HG03439 (cell line): ENCODE measurements at regions not wholly inside any gene's neighbourhood (a gene's known extent, or its start where the extent isn't known, plus 50 kb on each side); places are given as distances from the start of the nearest gene placed in this dataset.

ENCODE experiments used
- ATAC-seq: cut with Tn5 transposase; IDR thresholded peaks from one replicate; pipeline ENCODE4 v1.9.1; 2021; ENCODE audit warnings: mild to moderate bottlenecking, moderate library complexity; ENCODE audit not compliant: unreplicated experiment

DNA sequence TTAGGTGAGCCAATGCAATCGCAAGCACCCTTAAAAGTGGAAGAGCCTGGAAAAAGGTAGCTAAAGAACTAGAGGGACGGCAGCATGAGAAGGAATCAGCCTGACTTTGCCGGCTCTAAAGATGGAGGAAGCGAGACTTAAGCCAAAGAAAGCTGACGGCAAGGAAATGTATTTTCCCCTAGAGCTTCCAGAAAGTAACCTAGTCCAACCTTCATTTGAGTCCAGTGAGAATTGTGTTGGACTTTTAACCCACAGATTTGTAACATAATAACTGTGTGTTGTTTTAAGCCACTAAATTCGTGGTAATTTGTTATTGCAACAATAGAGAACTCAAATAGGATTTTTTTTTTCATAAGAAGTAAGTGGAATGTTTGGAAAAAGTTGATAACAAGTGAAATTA is 212.7 kb upstream of the C1QTNF7 start:
- ATAC-seq: no peak

DNA sequence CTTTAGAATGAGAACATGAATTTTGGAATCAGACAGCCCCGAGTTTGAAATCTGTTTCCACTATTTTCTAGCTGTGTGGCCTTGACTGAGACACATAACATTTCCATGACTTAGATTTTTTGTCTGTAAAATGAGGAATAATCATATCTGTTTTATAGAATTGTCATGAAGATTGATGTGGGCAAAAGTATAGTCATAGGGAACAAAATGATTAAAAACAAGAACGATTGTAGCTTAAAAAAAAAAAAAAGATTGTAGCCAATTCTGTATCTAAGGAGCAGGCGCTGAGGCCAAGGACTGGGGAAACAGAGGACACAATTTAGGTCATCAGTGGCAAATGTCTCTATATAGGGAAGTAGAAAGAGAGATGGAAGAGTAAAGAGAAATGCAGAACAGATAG is 201.6 kb upstream of the C1QTNF7 start:
- no peak for ATAC-seq

GRCh38 chr4:15231265-15232091 is 196.4 kb upstream of the C1QTNF7 start:
- ATAC-seq: peak; percentile 90

DNA sequence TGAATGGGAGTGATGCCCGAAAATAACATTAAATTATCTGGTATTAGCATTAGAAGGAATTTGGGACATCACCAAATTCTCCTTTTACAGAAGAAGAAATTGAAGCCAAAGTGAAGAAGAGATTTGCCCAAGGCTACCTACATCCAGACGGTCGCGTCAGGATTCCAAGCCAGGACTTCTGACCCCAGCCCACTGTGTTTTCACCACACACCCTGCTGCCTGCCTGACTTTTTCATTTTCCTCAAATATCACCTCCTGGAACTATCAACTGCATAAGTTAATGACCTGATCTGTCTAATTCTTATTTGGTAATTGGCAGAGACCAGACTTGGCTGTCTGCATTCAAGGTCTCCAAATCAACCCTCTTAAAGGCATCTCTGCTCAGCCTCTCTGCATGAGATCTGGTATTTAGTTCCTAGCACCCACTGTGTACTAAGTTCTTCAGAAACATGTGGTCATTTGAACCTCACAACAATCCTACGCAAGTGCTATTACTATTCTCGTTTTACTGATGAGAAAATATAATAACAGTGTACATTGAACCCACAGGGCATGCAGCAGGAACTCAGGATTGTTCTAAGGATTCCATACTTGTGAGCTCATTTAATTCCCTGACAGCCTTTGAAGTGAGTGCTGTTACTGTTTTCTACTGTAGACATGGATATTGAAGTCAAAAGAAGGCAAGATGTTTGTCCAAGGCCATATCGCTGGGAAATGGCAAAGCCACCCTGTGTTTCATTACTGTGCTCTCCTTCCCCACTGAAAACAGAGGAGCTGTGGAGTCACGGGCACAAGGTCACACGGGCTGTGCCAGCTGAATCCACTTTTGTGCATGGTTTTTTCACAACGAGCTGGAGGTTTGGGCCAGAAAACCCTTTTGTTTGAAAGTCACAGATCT is 195.2 kb upstream of the C1QTNF7 start:
- ATAC-seq: no peak

DNA sequence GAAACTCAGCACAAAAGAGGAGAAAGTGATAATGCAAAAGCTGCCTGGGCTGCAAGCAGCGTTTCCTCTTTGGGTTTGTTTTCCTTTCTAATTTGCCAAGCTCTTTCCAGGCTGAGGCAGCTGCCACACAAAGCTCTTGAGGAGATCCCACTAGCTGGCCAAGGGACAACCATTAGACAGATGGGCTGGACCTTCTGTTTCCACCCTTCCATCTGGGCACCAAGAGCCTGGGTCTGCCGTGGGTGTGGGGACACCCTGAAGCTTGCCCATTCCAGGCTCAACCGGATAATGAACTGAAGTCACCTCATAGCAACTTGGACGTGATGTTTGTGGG is 194.6 kb upstream of the C1QTNF7 start:
- ATAC-seq: no peak

DNA sequence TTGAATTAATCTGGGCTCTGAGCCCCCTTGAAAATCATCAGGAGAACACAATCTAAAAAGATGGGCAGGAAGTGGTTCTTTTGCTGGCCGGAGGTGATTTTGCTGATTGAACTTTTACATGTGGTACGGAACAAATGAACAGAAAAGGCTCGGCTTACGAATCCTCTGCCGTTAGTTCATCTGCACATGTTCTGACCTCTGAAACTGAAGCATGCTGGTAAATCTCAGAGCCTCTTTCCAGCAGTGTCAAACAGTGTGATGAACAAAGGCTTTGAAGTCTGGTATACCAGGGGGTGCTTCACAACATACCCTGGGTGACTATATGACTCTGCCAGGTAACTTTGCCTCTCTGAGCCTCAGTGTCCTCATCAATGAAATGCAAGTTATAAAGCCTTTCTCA is 194.2 kb upstream of the C1QTNF7 start:
- ATAC-seq: no peak

- ATAC-seq: no peak
Measured at GRCh38 chr4:15234116-15234855, 193.5 kb upstream of the C1QTNF7 start.

- ATAC-seq: no peak
Measured at GRCh38 chr4:15234856-15235126, 193.0 kb upstream of the C1QTNF7 start.

- ATAC-seq: no peak
Measured at GRCh38 chr4:15235135-15235534, 192.7 kb upstream of the C1QTNF7 start.

DNA sequence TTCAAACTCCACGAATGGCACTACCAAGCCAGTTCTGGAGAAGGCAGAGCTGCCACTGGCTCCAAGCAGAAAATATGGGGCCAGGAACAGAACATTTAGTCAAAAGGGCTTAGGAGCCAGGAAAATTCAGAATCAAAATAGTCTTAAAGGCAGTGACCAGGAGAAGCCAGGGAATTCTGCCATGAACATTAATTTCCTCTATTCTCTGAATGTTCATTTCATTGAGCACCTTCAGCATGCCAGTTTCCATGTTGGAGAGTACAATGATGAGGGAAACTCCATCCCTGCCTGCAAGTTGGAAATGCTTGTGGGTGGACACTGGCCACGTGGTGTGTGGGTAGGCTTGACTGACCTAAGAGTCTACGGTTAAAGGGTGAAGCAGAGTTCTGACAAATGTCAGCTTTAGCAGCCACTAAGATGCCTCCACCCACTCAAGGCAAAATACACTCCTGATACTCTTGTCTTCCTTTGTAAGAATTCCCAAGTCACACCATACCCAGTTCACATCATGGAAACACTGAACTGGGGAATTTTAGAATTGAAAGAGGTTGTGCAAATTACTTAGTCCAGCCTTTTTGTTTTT is 190.1 kb upstream of the C1QTNF7 start:
- ATAC-seq: no peak

GRCh38 chr4:15238720-15239119 is 189.1 kb upstream of the C1QTNF7 start:
- ATAC-seq: no peak

- ATAC-seq: no peak
Measured at GRCh38 chr4:15239866-15240265, 188.0 kb upstream of the C1QTNF7 start.

DNA sequence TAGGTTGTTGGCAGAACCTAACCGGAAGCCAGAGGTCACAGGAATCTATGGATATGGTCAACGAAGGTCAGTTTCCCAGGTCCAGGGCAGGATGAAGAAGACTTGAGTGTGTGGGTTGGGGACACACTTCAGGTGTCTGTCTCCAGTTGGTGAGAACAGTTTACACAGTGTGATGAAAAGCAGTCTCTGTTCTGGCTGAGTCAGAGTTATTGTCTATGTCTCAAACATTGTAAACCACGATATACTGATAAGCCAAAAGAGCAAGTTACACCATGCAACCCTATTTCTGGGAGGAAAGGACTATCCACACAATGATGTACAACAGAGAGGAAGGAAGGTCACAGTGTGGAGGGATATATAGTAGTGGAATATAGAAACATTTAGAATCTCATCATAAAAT is 187.1 kb upstream of the C1QTNF7 start:
- ATAC-seq: no peak

DNA sequence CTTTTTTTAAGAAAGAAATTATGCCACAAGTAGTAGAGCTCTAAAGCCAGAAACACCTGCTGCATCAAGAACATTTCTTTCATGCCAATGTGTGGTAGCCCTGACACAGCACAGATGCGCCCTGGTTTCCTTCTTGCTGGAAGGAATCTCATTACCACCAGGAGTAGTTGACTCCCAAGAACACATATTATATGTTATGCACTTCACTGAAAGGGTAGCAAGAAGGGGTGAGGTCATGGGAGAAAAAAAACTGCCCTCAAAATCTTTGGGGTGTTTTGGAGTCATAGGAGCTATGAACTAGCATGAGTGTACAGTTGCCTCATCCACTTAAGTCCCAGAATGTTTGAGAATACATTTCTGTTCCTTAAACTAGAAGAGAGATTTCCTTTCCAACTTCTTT is 185.8 kb upstream of the C1QTNF7 start:
- ATAC-seq: no peak

DNA sequence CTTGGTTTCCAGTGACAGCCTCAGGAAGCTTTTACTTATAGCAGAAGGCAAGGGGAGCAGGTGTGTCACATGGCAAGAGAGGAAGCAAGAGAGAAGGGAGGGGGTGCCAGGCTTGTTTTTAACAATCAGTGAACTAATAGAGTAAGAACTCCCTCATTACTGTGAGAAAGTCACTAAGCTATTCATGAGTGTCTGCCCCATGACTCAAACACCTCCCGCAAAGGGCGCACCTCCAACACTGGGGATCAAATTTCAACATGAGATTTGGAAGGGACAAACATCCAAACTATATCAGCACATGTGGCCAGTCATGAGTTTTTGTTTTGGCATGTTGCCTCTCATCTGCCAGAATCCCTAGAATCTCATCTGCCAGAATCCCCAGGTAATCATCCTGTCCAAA is 183.5 kb upstream of the C1QTNF7 start:
- ATAC-seq: no peak

DNA sequence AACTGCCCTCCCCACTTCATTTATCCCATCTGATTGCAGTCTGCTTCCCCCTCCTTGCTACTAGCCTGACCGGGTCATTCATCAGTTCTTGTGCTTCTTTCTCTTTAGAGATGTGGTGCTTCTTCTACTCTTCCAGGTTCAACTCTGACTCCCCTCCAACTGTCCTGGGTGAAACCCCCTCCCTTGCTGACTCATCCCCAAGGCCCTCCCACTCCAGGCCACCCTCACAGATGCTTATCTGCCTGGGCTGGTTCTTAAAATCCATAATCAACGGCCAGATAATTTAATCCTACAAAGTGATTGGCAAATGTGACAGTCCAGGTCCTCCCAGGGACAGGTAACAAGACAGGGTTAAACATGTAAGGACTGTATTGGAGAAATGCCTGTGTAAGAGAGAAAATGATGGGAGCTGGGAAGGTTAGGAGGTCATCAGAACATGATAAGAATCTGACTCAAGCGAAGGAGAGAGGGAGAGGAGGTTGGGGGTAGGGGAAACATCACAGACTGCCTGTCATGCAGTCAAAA is 182.8 kb upstream of the C1QTNF7 start:
- no peak for ATAC-seq

DNA sequence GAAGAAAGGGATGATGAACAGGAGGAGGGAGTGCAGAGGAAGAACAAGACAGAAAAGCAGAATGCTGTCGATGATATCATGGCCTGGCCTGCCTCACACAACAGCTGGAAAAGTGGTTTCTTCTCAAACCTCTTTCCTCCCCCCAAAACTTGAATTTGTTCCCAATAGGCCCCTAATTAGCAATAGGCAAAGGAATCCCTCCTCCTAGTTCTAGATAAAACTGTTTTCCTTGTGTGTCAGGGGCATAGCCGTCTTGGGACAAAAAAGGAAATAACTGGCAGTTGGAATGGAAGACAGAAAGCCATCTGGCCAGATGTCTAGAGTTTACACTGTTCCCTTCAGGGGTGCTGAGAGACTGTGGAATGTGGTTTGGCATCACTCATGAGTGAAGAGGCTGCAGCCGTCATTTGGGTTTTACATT is 177.8 kb upstream of the C1QTNF7 start:
- ATAC-seq: no peak

DNA sequence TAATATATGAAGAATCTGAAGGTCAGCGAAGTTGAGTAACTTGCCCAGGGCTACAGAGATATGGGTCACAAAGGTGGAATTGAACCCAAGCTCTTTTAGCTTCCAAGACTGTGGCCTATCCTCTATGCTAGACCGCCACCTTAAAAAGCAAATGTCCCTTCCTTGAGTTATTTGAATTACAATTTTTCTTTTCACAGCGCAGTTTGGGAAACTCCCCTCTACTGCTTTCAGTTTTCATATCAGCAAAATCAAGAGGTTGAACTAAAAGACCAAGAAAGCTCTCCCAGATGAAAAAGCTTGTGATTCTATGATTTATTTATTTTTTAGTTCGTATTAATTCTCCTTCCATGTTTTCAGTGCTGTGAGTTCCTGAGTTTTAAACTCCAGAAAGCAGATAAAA is 174.5 kb upstream of the C1QTNF7 start:
- ATAC-seq: no peak

DNA sequence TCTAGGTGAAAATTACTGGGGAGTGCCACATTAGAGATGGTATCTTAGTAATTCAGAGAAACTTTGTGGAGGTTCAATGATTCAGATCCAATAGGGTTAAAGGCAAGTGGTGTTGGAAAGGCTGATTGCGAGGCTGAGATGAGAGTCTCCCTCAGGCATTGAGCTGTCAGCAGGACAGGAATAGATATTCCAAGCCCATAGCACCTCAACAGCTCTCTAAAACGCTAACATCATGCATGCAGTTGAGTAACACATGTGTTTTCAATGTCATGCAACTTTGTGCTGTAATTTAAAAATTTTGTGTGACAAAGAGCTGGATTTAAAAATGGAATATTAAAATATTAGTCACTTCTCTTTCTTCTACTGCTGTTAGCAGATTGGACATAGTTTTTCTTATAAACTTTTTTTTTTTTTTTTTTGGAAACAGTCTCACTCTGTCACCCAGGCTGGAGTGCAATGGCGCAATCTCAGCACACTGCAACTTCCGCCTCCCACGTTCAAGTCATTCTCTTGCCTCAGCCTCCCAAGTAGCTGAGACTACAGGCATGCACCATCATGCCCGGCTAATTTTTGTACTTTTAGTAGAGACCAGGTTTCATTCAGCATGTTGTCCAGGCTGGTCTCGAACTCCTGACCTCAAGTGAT is 173.5 kb upstream of the C1QTNF7 start:
- ATAC-seq: no peak

- ATAC-seq: no peak
Measured at GRCh38 chr4:15255537-15255936, 172.3 kb upstream of the C1QTNF7 start.

- ATAC-seq: no peak
Measured at GRCh38 chr4:15260758-15261157, 167.1 kb upstream of the C1QTNF7 start.
